Hepatocyte (in vitro differentiated cells): ENCODE measurements at regions not wholly inside any gene's neighbourhood (a gene's known extent, or its start where the extent isn't known, plus 50 kb on each side); places are given as distances from the start of the nearest gene placed in this dataset.

Experiments
- CTCF ChIP-seq: fragments of 200-600 bp; sonication (generic); IDR thresholded peaks from 2 replicates; pipeline ENCODE4 v1.5.1; 2016; ENCODE audit warnings: antibody characterized with exemption, mild to moderate bottlenecking; ENCODE audit not compliant: poor library complexity
- EZH2 ChIP-seq: fragments of 200-600 bp; sonication (generic); IDR thresholded peaks from 2 replicates; pipeline ENCODE4 v1.6.1; 2016; ENCODE audit warnings: antibody characterized with exemption, mild to moderate bottlenecking, borderline replicate concordance
- EZH2phosphoT487 ChIP-seq: fragments of 200-600 bp; sonication (generic); IDR thresholded peaks from one replicate; pipeline ENCODE4 v1.6.1; 2018; ENCODE audit warnings: antibody characterized with exemption, mild to moderate bottlenecking, low read depth, moderate library complexity; ENCODE audit not compliant: unreplicated experiment, severe bottlenecking

- no peak for TF ChIP-seq CTCF
- no peak for TF ChIP-seq EZH2
- no peak for TF ChIP-seq EZH2phosphoT487
Measured at GRCh38 chr2:49812730-49813129, 658.4 kb upstream of the FSHR start.
